A673 (cell line): ENCODE measurements at regions not wholly inside any gene's neighbourhood (a gene's known extent, or its start where the extent isn't known, plus 50 kb on each side); places are given as distances from the start of the nearest gene placed in this dataset.

Source experiments
- EZH2 ChIP-seq: fragments of 200-600 bp; sonication (generic); IDR thresholded peaks from 2 replicates; pipeline ENCODE4 v1.6.1; 2017; ENCODE audit warnings: borderline replicate concordance, low read depth, mild to moderate bottlenecking, mixed read lengths, antibody characterized with exemption, low read length; ENCODE audit not compliant: poor library complexity, severe bottlenecking
- TF ChIP-seq, protein P1 (sequence below): fragments of 300-800, 200-600 bp; sonication (generic); conservative IDR thresholded peaks from 2 replicates; pipeline ENCODE4 v1.5.1; 2017; ENCODE audit warnings: low read depth, mild to moderate bottlenecking, antibody characterized with exemption, low read length, moderate library complexity, mixed read lengths

DNA sequence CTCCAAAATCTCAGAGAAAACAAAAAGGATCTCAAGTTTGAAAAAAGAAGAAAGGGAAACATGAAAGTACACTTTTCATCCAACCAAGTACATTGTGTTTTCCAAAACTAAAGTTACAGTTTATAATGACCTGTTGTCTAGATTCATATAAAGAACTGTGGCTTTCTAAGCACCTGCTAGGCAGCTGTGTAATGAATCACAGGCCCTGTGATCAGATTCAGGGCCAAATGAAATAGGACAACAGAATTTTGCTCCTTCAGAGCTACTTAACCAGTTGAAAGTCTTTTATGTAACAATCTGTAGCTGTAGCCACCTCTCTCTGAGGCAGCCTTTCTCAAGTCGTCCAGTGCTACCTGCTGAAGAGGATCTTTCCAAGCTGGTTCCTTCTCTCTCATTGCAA is 960.0 kb upstream of the RAG2 start:
- TF ChIP-seq EZH2, result no peak
- TF ChIP-seq, protein P1, sequence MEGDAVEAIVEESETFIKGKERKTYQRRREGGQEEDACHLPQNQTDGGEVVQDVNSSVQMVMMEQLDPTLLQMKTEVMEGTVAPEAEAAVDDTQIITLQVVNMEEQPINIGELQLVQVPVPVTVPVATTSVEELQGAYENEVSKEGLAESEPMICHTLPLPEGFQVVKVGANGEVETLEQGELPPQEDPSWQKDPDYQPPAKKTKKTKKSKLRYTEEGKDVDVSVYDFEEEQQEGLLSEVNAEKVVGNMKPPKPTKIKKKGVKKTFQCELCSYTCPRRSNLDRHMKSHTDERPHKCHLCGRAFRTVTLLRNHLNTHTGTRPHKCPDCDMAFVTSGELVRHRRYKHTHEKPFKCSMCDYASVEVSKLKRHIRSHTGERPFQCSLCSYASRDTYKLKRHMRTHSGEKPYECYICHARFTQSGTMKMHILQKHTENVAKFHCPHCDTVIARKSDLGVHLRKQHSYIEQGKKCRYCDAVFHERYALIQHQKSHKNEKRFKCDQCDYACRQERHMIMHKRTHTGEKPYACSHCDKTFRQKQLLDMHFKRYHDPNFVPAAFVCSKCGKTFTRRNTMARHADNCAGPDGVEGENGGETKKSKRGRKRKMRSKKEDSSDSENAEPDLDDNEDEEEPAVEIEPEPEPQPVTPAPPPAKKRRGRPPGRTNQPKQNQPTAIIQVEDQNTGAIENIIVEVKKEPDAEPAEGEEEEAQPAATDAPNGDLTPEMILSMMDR, result no peak
